SK-N-SH (cell line): ENCODE measurements at regions not wholly inside any gene's neighbourhood (a gene's known extent, or its start where the extent isn't known, plus 50 kb on each side); places are given as distances from the start of the nearest gene placed in this dataset.
A peak's percentile ranks its signal among the peaks of the same experiment; 100 is the strongest.

Experiments used
- CTCF ChIA-PET: fragments of 300-600, 350-600 bp; formaldehyde crosslinking; extraction: SDS; loops from one replicate; lab custom pipeline; 2021; lab: Yijun Ruan, JAX
- POLR2A ChIA-PET: fragments of 350-600 bp; sonication (Branson Sonifier 250); formaldehyde crosslinking; extraction: SDS; loops from one replicate; lab custom pipeline; 2020; ENCODE audit warnings: antibody characterized with exemption, inconsistent platforms; lab: Yijun Ruan, JAX
- DNase-seq: peaks from one replicate; pipeline ENCODE4 v3.0.0; 2012
- H2AFZ ChIP-seq: fragments of 200-600 bp; sonication (generic); 2 replicates; pipeline ENCODE4 v1.8.1; 2016; ENCODE audit warnings: antibody characterized with exemption, mild to moderate bottlenecking, low read depth
- H3F3A ChIP-seq: fragments of 200-600 bp; sonication (generic); replicated peaks from 2 replicates; pipeline ENCODE3; 2016; ENCODE audit warnings: antibody characterized with exemption, mild to moderate bottlenecking; ENCODE audit not compliant: insufficient read depth
- H3K27ac ChIP-seq, 2 experiments: fragments of 200-500 bp in 1 of 2; fragments of 200-600 bp in 1 of 2; sonication (Bioruptor generic) in 1 of 2; sonication (generic), shearing (Covaris generic) in 1 of 2; 2 replicates each; pipeline versions ENCODE4 v1.5.1 to v1.6.1; 2014 to 2016; ENCODE audit warnings: low read depth in 2 of 2, inconsistent platforms in 1 of 2, low read length in 1 of 2, mild to moderate bottlenecking in 1 of 2, mixed read lengths in 1 of 2
- H3K27me3 ChIP-seq: fragments of 200-600 bp; sonication (generic), shearing (Covaris generic); 2 replicates; pipeline ENCODE4 v1.6.1; 2016; ENCODE audit warnings: mixed run types; ENCODE audit not compliant: insufficient read depth
- H3K36me3 ChIP-seq, 2 experiments: fragments of 200-500 bp in 1 of 2; fragments of 200-600 bp in 1 of 2; sonication (Bioruptor generic) in 1 of 2; sonication (generic) in 1 of 2; replicated peaks in 1 of 2; 2 replicates each; pipeline versions ENCODE3 to v1.5.1; 2014 to 2016; ENCODE audit warnings: low read length in 1 of 2, mild to moderate bottlenecking in 1 of 2; ENCODE audit not compliant: insufficient read depth in 2 of 2, control insufficient read depth in 1 of 2
- H3K4me1 ChIP-seq, 2 experiments: fragments of 200-500 bp in 1 of 2; fragments of 200-600 bp in 1 of 2; sonication (Bioruptor generic) in 1 of 2; sonication (generic), shearing (Covaris generic) in 1 of 2; 2 replicates each; pipeline versions ENCODE4 v1.5.1 to v1.6.1; 2014 to 2016; ENCODE audit warnings: low read depth in 1 of 2, low read length in 1 of 2, mixed run types in 1 of 2; ENCODE audit not compliant: insufficient read depth in 2 of 2, control insufficient read depth in 1 of 2
- H3K4me2 ChIP-seq: fragments of 200-600 bp; sonication (generic), shearing (Covaris generic); 2 replicates; pipeline ENCODE4 v1.6.1; 2017; ENCODE audit warnings: mixed run types
- H3K4me3 ChIP-seq, 2 experiments: fragments of 200-500 bp in 1 of 2; fragments of 200-600 bp in 1 of 2; sonication (Bioruptor generic) in 1 of 2; sonication (generic), shearing (Covaris generic) in 1 of 2; 2 replicates each; pipeline versions ENCODE4 v1.5.1 to v1.8.1; 2014 to 2016; ENCODE audit warnings: low read depth in 2 of 2, inconsistent platforms in 1 of 2, low read length in 1 of 2, mild to moderate bottlenecking in 1 of 2, mixed read lengths in 1 of 2, moderate library complexity in 1 of 2
- H3K79me2 ChIP-seq: fragments of 200-600 bp; sonication (generic); 2 replicates; pipeline ENCODE4 v1.8.1; 2017; ENCODE audit warnings: mild to moderate bottlenecking; ENCODE audit not compliant: insufficient read depth
- H3K9ac ChIP-seq: fragments of 200-600 bp; sonication (generic); 2 replicates; pipeline ENCODE4 v1.6.1; 2017; ENCODE audit warnings: mixed run types
- H3K9me2 ChIP-seq: fragments of 200-600 bp; sonication (generic); 2 replicates; pipeline ENCODE4 v1.6.1; 2017; ENCODE audit warnings: mixed run types
- H3K9me3 ChIP-seq: fragments of 200-600 bp; sonication (generic); 2 replicates; pipeline ENCODE4 v1.6.1; 2017; ENCODE audit warnings: mixed run types, mild to moderate bottlenecking, moderate library complexity
- H4K20me1 ChIP-seq: fragments of 200-600 bp; sonication (generic); 2 replicates; pipeline ENCODE4 v1.6.1; 2017; ENCODE audit warnings: mild to moderate bottlenecking, mixed run types; ENCODE audit not compliant: insufficient read depth
- CHD2 ChIP-seq: fragments of 150-350 bp; IDR thresholded peaks from 2 replicates; pipeline ENCODE4 v1.6.1; 2018; ENCODE audit warnings: low read length; ENCODE audit not compliant: partially characterized antibody
- EP300 ChIP-seq, 2 experiments: IDR thresholded peaks; 2 replicates each; pipeline versions ENCODE4 v1.4.0 to v1.6.1; 2012; ENCODE audit warnings: borderline replicate concordance in 1 of 2, low read depth in 1 of 2, low read length in 1 of 2
- EZH2phosphoT487 ChIP-seq: fragments of 200-600 bp; sonication (generic); IDR thresholded peaks from 2 replicates; pipeline ENCODE4 v1.6.1; 2017; ENCODE audit warnings: low read depth, mixed run types, mild to moderate bottlenecking, antibody characterized with exemption, moderate library complexity, borderline replicate concordance
- FOXJ3 ChIP-seq: sonication (generic); formaldehyde crosslinking; IDR thresholded peaks from 2 replicates; pipeline ENCODE4 v1.5.1; 2020; ENCODE audit warnings: mild to moderate bottlenecking, missing genetic modification reagents
- GATA2 ChIP-seq: sonication (generic); formaldehyde crosslinking; IDR thresholded peaks from 2 replicates; pipeline ENCODE4 v1.5.0; 2020; ENCODE audit warnings: mild to moderate bottlenecking, missing genetic modification reagents
- JUND ChIP-seq: IDR thresholded peaks from 2 replicates; pipeline ENCODE4 v1.4.0; 2012
- MEF2A ChIP-seq: IDR thresholded peaks from 2 replicates; pipeline ENCODE4 v1.4.0; 2012; ENCODE audit warnings: low read depth, borderline replicate concordance
- MXI1 ChIP-seq: IDR thresholded peaks from 2 replicates; pipeline ENCODE4 v1.6.1; 2012; ENCODE audit warnings: mild to moderate bottlenecking, low read depth, low read length, improper control_type of control experiment
- NFIC ChIP-seq: IDR thresholded peaks from 2 replicates; pipeline ENCODE4 v1.4.0; 2012; ENCODE audit warnings: borderline replicate concordance
- RAD21 ChIP-seq: IDR thresholded peaks from 2 replicates; pipeline ENCODE4 v1.6.1; 2012; ENCODE audit warnings: mild to moderate bottlenecking, low read length
- RCOR1 ChIP-seq: fragments of 150-350 bp; IDR thresholded peaks from 2 replicates; pipeline ENCODE4 v1.6.1; 2017; ENCODE audit warnings: antibody characterized with exemption, low read length
- SIN3A ChIP-seq: IDR thresholded peaks from 2 replicates; pipeline ENCODE4 v1.6.1; 2012; ENCODE audit warnings: low read depth, mild to moderate bottlenecking, low read length, moderate library complexity, borderline replicate concordance
- TCF12 ChIP-seq: IDR thresholded peaks from 2 replicates; pipeline ENCODE4 v1.4.0; 2012
- TEAD4 ChIP-seq: IDR thresholded peaks from 2 replicates; pipeline ENCODE4 v1.4.0; 2012; ENCODE audit warnings: mild to moderate bottlenecking, borderline replicate concordance; ENCODE audit not compliant: insufficient read depth
- YY1 ChIP-seq: IDR thresholded peaks from 2 replicates; pipeline ENCODE4 v1.4.0; 2012; ENCODE audit warnings: low read depth, mild to moderate bottlenecking
- WGBS: methylation state at CpG from one replicate; pipeline ENCODE4 v1.1.6; 2017; ENCODE audit warnings: low lambda C conversion rate; 5-methylcytosine and 5-hydroxymethylcytosine counted together
- TF ChIP-seq, protein P1 (sequence below): fragments of 150-350 bp; IDR thresholded peaks from 2 replicates; pipeline ENCODE4 v1.6.1; 2017; ENCODE audit warnings: antibody characterized with exemption, low read length, low read depth, borderline replicate concordance
- TF ChIP-seq, protein P2 (sequence below): IDR thresholded peaks from 2 replicates; pipeline ENCODE4 v1.4.0; 2012; ENCODE audit warnings: low read depth, borderline replicate concordance
- TF ChIP-seq, protein P3 (sequence below): IDR thresholded peaks from 2 replicates; pipeline ENCODE4 v1.4.0; 2012; ENCODE audit warnings: low read depth
- TF ChIP-seq, protein P4 (sequence below): fragments of 150-350 bp; IDR thresholded peaks from 2 replicates; pipeline ENCODE4 v1.6.1; 2016; ENCODE audit warnings: mild to moderate bottlenecking, low read depth, low read length

DNA sequence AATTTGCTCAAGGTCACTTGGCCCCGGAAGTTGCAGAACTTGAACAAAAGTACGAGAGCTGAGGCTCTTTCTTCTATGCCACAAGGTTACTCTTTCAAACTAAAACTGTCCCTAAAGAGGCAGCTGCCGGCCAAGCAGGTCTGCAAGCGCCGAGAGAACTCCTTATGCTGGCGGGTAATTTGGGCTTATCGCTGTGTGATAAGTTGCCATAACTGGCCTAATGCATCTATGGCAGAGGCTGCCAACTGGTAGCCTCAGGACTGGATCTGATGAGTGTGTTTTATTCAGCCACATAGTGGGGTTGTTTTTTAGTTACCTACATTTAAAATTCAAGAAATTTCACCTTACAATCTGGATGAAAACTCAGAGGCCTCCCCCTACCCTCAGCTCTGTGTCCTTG, 68.1 kb upstream of the SPOCK1 start:
- ChIA-PET POLR2A (interaction anchor here (1.2 kb wide), 1 partner anchor 52 kb away, joined by 3 read pairs; no protein-coding TSS in a partner anchor), CTCF (interaction anchor here (1.2 to 2.4 kb wide), 6 partner anchors 12 to 492 kb away, joined by 3 to 10 read pairs (median 4); no protein-coding TSS in a partner anchor)
- Histone ChIP-seq H2AFZ (no peak overlapping the region), H3K36me3 (no peaks in the 10 kb centered on the region), H3K27me3 (no peaks in the 10 kb centered on the region; the same call in 1 of the 2 replicates), H3K27ac (peak overlapping the region in 1 of 2 experiments; percentile 90; a peak in 2 of 4 replicates), H3K4me3 (no peak overlapping the region), H4K20me1 (no peaks in the 10 kb centered on the region), H3K4me1 (peaks cover 37 to 54% of the 10 kb centered on the region in 2 experiments; a peak in 3 of 4 replicates), H3K79me2 (no peaks in the 10 kb centered on the region), H3K9ac (no peak overlapping the region), H3K9me2 (no peaks in the 10 kb centered on the region), H3K9me3 (no peaks in the 10 kb centered on the region), H3K4me2 (no peak overlapping the region), H3F3A (no peaks in the 10 kb centered on the region)
- WGBS, result 47% methylated on average over 7 of the region's 7 CpGs
- TF ChIP-seq JUND (no peak), GATA2 (CRISPR knock-in tag) (peak; percentile 90), RCOR1 (peak; percentile 83; the same call in 1 of the 2 replicates), MXI1 (0 out of 2 replicates have a peak, but pooled peaks have one; percentile 46), EP300 (IDR thresholded peaks at IDR 0.05; ENCODE audit: borderline replicate concordance in 1 of 2, low read depth in 1 of 2, low read length in 1 of 2) (peak in 1 of 2 experiments; percentile 91; a peak in 2 of 4 replicates), MEF2A (no peak), FOXJ3 (CRISPR knock-in tag) (0 out of 2 replicates have a peak, but pooled peaks have one; percentile 73), CHD2 (peak; percentile 59), RAD21 (0 out of 2 replicates have a peak, but pooled peaks have one; percentile 7)
- peak; percentile 68 for DNase-seq

DNA sequence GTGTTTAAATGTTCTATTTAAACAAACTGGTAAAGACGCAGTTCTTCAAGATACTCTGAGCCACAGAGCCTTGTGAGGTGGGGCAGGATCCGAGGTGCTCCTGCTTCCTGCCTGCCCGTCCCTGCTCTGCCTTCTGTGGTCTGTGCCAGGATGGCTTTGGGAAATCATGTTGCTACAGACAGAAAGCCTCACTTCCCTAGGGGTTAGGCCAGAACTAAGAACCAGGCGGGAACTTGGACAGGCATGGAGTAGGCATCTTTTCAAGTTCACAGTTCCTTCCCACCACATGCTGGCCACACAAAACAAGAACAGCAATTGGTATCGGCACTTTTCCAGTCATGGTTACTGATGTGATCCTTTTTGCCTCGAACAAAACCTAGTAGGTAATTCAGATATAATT, 67.7 kb upstream of the SPOCK1 start:
- H3K9me3 ChIP-seq, result no peaks in the 10 kb centered on the region
- H3K4me1 ChIP-seq, result peaks cover 40 to 51% of the 10 kb centered on the region in 2 experiments; a peak in 3 of 4 replicates
- peak overlapping the region in 1 of 2 experiments; percentile 90; a peak in 2 of 4 replicates for H3K27ac ChIP-seq
- H3K79me2 ChIP-seq, result no peaks in the 10 kb centered on the region
- ChIA-PET POLR2A (interaction anchor here (1.2 kb wide), 1 partner anchor 52 kb away, joined by 3 read pairs; no protein-coding TSS in a partner anchor), CTCF (interaction anchor here (1.2 to 2.4 kb wide), 5 partner anchors 12 to 492 kb away, joined by 3 to 10 read pairs (median 4); no protein-coding TSS in a partner anchor)
- no peak overlapping the region for H3K9ac ChIP-seq
- no peaks in the 10 kb centered on the region for H3K36me3 ChIP-seq
- H3K9me2 ChIP-seq, result no peaks in the 10 kb centered on the region
- H2AFZ ChIP-seq, result no peak overlapping the region
- DNase-seq, result peak; percentile 25
- H4K20me1 ChIP-seq, result no peaks in the 10 kb centered on the region
- no peaks in the 10 kb centered on the region; the same call in 1 of the 2 replicates for H3K27me3 ChIP-seq
- no peak overlapping the region for H3K4me2 ChIP-seq
- H3F3A ChIP-seq, result no peaks in the 10 kb centered on the region
- WGBS, result 43% methylated on average over 6 of the region's 6 CpGs
- no peak overlapping the region for H3K4me3 ChIP-seq
- TF ChIP-seq, protein P1, sequence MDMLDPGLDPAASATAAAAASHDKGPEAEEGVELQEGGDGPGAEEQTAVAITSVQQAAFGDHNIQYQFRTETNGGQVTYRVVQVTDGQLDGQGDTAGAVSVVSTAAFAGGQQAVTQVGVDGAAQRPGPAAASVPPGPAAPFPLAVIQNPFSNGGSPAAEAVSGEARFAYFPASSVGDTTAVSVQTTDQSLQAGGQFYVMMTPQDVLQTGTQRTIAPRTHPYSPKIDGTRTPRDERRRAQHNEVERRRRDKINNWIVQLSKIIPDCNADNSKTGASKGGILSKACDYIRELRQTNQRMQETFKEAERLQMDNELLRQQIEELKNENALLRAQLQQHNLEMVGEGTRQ, result no peak
- TF ChIP-seq SIN3A (no peak), TCF12 (no peak), EZH2phosphoT487 (no peak), EP300 (IDR thresholded peaks at IDR 0.05; ENCODE audit: borderline replicate concordance in 1 of 2, low read depth in 1 of 2, low read length in 1 of 2) (no peak), FOXJ3 (CRISPR knock-in tag) (no peak), CHD2 (no peak), YY1 (no peak), JUND (no peak), NFIC (no peak), TEAD4 (no peak)
- TF ChIP-seq, protein P2, sequence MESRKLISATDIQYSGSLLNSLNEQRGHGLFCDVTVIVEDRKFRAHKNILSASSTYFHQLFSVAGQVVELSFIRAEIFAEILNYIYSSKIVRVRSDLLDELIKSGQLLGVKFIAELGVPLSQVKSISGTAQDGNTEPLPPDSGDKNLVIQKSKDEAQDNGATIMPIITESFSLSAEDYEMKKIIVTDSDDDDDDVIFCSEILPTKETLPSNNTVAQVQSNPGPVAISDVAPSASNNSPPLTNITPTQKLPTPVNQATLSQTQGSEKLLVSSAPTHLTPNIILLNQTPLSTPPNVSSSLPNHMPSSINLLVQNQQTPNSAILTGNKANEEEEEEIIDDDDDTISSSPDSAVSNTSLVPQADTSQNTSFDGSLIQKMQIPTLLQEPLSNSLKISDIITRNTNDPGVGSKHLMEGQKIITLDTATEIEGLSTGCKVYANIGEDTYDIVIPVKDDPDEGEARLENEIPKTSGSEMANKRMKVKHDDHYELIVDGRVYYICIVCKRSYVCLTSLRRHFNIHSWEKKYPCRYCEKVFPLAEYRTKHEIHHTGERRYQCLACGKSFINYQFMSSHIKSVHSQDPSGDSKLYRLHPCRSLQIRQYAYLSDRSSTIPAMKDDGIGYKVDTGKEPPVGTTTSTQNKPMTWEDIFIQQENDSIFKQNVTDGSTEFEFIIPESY, result no peak
- TF ChIP-seq, protein P3, sequence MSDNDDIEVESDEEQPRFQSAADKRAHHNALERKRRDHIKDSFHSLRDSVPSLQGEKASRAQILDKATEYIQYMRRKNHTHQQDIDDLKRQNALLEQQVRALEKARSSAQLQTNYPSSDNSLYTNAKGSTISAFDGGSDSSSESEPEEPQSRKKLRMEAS, result no peak
- TF ChIP-seq, protein P4, sequence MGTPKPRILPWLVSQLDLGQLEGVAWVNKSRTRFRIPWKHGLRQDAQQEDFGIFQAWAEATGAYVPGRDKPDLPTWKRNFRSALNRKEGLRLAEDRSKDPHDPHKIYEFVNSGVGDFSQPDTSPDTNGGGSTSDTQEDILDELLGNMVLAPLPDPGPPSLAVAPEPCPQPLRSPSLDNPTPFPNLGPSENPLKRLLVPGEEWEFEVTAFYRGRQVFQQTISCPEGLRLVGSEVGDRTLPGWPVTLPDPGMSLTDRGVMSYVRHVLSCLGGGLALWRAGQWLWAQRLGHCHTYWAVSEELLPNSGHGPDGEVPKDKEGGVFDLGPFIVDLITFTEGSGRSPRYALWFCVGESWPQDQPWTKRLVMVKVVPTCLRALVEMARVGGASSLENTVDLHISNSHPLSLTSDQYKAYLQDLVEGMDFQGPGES, result no peak
